ENCODE measurements at regions not wholly inside any gene's neighbourhood (a gene's known extent, or its start where the extent isn't known, plus 50 kb on each side); places are given as distances from the start of the nearest gene placed in this dataset.
A peak's percentile ranks its signal among the peaks of the same experiment; 100 is the strongest.

DNA sequence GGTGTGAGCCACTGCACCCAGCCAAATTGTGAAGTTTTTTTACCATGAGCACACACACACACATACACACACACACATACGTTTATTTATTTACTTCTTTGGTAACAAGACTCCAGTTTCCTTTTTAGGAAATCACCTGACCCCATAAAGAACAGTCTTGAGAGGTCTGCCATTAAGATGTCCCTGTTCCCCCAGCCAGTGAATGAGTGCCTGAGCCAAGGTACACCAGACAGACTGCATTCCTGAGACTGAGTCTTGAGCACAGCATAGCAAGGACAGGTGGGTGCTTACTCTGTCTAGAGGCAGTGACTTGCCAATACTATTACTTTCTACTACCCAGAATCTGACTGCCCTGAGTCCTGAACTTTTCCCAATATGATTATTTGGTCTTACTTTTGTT, 167.2 kb upstream of the SATB2 start:
- intact Hi-C loops (cut with micrococcal nuclease): no loop called here
- H3K27ac Mint-ChIP-seq: no peak overlapping the region
- H3K4me1 Mint-ChIP-seq (ENCODE audit: low read depth): no peaks in the 10 kb centered on the region
- no peak for DNase-seq
- H3K27me3 Mint-ChIP-seq (ENCODE audit: low read depth): peaks cover 4% of the 10 kb centered on the region
- H3K4me3 Mint-ChIP-seq: no peak overlapping the region
- CTCF ChIA-PET: no interaction called here
- no peaks in the 10 kb centered on the region for H3K9me3 Mint-ChIP-seq
- H3K36me3 Mint-ChIP-seq (ENCODE audit: low read depth): no peaks in the 10 kb centered on the region

DNA sequence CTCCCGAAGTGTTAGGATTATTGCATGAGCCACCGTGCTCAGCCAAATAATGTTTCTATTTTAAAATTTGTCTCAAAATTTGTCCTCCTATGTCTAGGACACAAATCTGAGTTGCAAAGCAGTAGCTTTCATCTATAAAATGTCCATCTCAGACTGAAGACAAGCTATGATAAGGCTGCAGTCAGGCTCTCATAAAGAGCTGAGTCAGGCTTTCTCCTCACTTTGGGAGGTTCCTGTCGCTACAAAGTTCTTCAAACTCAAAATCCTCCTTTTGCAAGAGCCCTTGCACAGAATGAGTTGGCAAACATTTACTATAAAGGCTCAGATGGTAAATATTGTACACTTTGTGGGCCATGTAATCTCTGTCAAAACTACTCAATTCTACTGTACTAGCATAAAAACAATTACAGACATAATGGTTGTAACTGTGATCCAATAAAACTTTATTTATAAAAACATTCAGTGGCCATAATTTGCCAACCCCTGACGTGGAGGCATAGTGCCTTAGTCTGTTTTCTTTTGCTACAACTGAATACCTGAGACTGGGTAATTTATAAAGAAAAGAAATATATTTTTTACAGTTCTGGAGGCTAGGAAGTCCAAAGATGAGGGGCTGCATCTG, 154.9 kb upstream of the SATB2 start:
- H3K4me1 Mint-ChIP-seq (ENCODE audit: low read depth): no peaks in the 10 kb centered on the region

GRCh38 chr2:199607914-199608313, 150.2 kb upstream of the SATB2 start:
- Mint-ChIP-seq H3K4me3 (no peak overlapping the region), H3K9me3 (no peaks in the 10 kb centered on the region), H3K27me3 (ENCODE audit: low read depth) (peaks cover 17% of the 10 kb centered on the region), H3K27ac (no peak overlapping the region), H3K4me1 (ENCODE audit: low read depth) (peaks cover 4% of the 10 kb centered on the region), H3K36me3 (ENCODE audit: low read depth) (no peaks in the 10 kb centered on the region)
- intact Hi-C loops (cut with micrococcal nuclease): no loop called here
- DNase-seq: no peak
- CTCF ChIA-PET: no interaction called here

More for the DNA sequence above, 154.9 kb upstream of the SATB2 start:
- Mint-ChIP-seq H3K36me3 (ENCODE audit: low read depth) (no peaks in the 10 kb centered on the region), H3K4me3 (no peak overlapping the region), H3K9me3 (no peaks in the 10 kb centered on the region), H3K27ac (no peak overlapping the region), H3K27me3 (ENCODE audit: low read depth) (peaks cover 16% of the 10 kb centered on the region)
- intact Hi-C loops (cut with micrococcal nuclease): no loop called here
- CTCF ChIA-PET: interaction anchor here (0.5 kb wide), 1 partner anchor 294 kb away, joined by 4 read pairs; no protein-coding TSS in a partner anchor
- no peak for DNase-seq

DNA sequence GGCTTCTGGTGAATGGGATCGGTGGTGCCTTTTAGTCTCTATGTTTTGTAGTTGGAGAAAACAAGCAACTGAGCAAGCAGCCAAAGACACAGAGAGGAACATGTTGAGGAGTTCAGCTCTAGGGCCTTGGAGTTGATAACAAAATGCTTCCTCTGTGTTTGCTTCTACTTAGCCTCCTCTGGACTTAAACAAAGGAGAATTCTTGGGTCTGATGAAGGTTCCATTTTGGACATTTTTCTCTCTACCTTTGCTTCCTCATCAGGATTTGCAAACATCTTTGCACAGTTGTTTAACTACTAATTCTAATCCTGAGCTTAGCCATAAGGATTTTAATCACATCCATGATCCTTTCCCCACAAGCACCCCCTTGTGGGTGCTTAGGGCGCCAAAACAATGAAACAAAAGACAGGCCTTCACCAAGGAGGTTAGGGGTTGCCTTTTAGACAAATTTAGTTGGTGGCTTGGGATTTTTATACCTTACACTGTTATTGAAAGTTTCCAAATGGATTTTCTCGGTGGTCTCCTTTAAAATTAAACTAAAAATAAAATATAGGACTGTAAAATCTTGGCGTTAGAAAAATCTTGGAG, 148.5 kb upstream of the SATB2 start:
- H3K4me1 Mint-ChIP-seq (ENCODE audit: low read depth): peaks cover 4% of the 10 kb centered on the region
- CTCF ChIA-PET: interaction anchor here (0.9 kb wide), 1 partner anchor 10 kb away, joined by 3 read pairs; no protein-coding TSS in a partner anchor
- peaks cover 9% of the 10 kb centered on the region for H3K27me3 Mint-ChIP-seq (ENCODE audit: low read depth)
- H3K4me3 Mint-ChIP-seq: no peak overlapping the region
- DNase-seq: no peak
- H3K9me3 Mint-ChIP-seq: no peaks in the 10 kb centered on the region
- H3K27ac Mint-ChIP-seq: no peak overlapping the region
- intact Hi-C loops (cut with micrococcal nuclease): no loop called here
- H3K36me3 Mint-ChIP-seq (ENCODE audit: low read depth): no peaks in the 10 kb centered on the region

DNA sequence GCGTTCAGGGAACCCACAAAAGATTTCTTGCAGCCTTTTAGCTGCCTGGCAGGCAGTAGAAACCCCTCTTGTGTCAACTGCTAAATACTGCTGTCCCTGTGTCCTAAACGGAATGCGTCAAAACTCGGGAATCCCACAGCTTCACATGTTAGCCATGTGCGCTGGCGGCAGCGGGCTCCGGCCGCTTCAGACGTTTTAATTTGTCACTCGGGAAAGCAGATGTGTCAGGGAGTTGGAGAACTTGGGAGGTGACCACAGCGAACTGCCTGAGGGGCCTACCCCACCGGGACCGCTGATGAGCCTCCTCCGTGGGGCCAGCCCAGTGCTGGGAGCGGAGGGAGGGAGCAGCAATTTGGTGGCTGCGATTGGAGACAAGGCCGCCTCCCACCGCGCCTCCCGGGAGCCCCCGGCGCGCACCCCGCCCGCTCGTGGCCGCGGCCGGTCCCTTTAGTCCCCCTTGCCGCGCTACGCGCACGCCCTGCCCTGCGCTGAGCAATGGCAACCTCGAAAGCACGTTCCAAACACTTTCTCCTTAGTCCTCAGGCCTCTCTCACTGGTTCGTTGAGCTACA, 146.1 kb upstream of the SATB2 start:
- peaks cover 4% of the 10 kb centered on the region for H3K4me1 Mint-ChIP-seq (ENCODE audit: low read depth)
- no peak for DNase-seq
- H3K27me3 Mint-ChIP-seq (ENCODE audit: low read depth): peaks cover 7% of the 10 kb centered on the region
- H3K36me3 Mint-ChIP-seq (ENCODE audit: low read depth): no peaks in the 10 kb centered on the region
- H3K4me3 Mint-ChIP-seq: no peak overlapping the region
- H3K9me3 Mint-ChIP-seq: no peaks in the 10 kb centered on the region
- CTCF ChIA-PET: no interaction called here
- intact Hi-C loops (cut with micrococcal nuclease): loop anchor here (5.0 kb wide), 1 partner anchor 133 kb away; no protein-coding TSS in a partner anchor
- H3K27ac Mint-ChIP-seq: no peak overlapping the region

- Mint-ChIP-seq H3K27me3 (ENCODE audit: low read depth) (peaks cover 11% of the 10 kb centered on the region), H3K9me3 (no peaks in the 10 kb centered on the region), H3K4me1 (ENCODE audit: low read depth) (peaks cover 4% of the 10 kb centered on the region), H3K4me3 (no peak overlapping the region), H3K27ac (no peak overlapping the region), H3K36me3 (ENCODE audit: low read depth) (no peaks in the 10 kb centered on the region)
- CTCF ChIA-PET: no interaction called here
- intact Hi-C loops (cut with micrococcal nuclease): loop anchor here (5.0 kb wide), 1 partner anchor 134 kb away; no protein-coding TSS in a partner anchor
- no peak for DNase-seq
Observed at GRCh38 chr2:199602896-199603717, 145.4 kb upstream of the SATB2 start.

DNA sequence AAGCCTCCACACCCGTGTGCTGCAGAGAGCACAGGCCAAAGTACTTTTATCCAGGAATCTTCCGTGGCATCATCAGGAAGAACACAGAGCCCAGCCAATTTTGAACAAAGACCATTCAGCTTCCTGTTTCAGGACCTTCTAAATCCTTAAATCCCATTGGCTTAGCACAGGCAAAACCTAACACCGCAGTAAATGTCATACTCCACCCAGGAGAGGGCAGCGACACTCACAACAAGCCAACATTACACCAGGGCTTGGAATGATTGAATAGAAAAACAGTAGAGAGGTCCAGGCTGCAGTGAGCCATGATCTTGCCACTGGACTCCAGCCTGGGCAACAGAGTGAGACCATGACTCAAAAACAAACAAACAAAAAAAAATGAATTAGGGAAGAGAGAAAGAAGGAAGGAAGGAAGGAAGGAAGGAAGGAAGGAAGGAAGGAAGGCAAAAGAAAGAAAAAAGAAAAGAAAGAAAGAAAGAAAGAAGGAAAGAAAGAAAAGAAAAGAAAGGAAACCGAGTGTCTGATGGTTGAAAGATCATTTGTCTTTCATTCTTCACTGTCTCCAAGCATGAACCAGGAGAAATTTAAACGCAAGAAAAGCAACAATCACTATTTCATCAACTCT, 144.6 kb upstream of the SATB2 start:
- H3K4me1 Mint-ChIP-seq (ENCODE audit: low read depth): peaks cover 4% of the 10 kb centered on the region
- H3K9me3 Mint-ChIP-seq: no peaks in the 10 kb centered on the region
- intact Hi-C loops (cut with micrococcal nuclease): loop anchor here (5.0 kb wide), 1 partner anchor 135 kb away; no protein-coding TSS in a partner anchor
- H3K27me3 Mint-ChIP-seq (ENCODE audit: low read depth): peaks cover 11% of the 10 kb centered on the region
- DNase-seq: peak; percentile 10
- no peak overlapping the region for H3K27ac Mint-ChIP-seq
- CTCF ChIA-PET: interaction anchor here (0.9 to 1.1 kb wide), 2 partner anchors 136 to 137 kb away, joined by 4 to 5 read pairs; no protein-coding TSS in a partner anchor
- H3K4me3 Mint-ChIP-seq: no peak overlapping the region
- no peaks in the 10 kb centered on the region for H3K36me3 Mint-ChIP-seq (ENCODE audit: low read depth)

DNA sequence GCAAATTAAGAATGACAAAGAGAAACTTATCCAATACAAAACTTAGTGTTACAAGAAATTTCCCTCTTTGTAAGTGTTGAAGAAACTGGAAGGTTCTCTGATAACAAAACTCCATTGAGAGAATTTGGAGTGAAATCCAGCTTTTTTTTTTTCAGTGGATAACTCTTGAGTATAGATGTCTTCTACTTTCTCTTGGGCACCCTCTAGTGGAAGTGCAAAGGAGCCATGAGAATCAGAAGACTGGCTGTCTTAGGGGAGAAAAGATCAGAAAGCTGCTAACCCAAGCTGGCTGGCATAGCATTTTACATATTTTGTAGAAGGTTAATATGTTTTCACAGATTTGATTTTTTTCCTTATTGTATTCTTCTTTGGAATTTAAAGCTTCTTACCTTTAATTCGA, 138.8 kb upstream of the SATB2 start:
- H3K4me1 Mint-ChIP-seq (ENCODE audit: low read depth): no peaks in the 10 kb centered on the region
- no peaks in the 10 kb centered on the region for H3K9me3 Mint-ChIP-seq
- CTCF ChIA-PET: interaction anchor here (0.6 to 1.0 kb wide), 6 partner anchors 10 to 494 kb away, joined by 3 to 6 read pairs (median 4); no protein-coding TSS in a partner anchor
- H3K36me3 Mint-ChIP-seq (ENCODE audit: low read depth): no peaks in the 10 kb centered on the region
- H3K27ac Mint-ChIP-seq: no peak overlapping the region
- DNase-seq: peak; percentile 8
- no peak overlapping the region for H3K4me3 Mint-ChIP-seq
- intact Hi-C loops (cut with micrococcal nuclease): loop anchor here (10.0 kb wide), 1 partner anchor 1282 kb away; no protein-coding TSS in a partner anchor
- peaks cover 8% of the 10 kb centered on the region for H3K27me3 Mint-ChIP-seq (ENCODE audit: low read depth)

DNA sequence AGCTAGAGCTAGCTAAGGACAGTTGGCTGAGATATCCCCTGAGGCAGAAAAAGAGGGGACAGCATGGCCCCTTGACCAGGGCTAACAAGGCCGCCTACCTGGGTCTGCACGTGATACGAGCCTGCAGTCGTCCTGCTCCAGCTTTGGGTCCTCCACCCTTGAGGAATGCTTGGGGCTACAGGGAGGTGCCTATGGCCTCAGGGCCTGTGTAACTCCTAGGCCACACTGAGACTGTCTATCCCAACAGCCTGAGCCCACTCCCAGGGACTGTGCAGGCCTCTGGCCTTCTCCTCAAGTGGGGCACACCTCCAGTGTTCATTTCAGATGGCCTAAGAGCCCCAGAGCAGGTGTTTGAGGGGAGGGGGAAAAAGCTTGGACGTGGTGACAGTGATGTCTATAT, 136.7 kb upstream of the SATB2 start:
- intact Hi-C loops (cut with micrococcal nuclease): loop anchor here (10.0 kb wide), 1 partner anchor 1280 kb away; no protein-coding TSS in a partner anchor
- DNase-seq: no peak
- Mint-ChIP-seq H3K27me3 (ENCODE audit: low read depth) (peaks cover 7% of the 10 kb centered on the region), H3K27ac (no peak overlapping the region), H3K4me1 (ENCODE audit: low read depth) (no peaks in the 10 kb centered on the region), H3K36me3 (ENCODE audit: low read depth) (no peaks in the 10 kb centered on the region), H3K4me3 (no peak overlapping the region), H3K9me3 (no peaks in the 10 kb centered on the region)
- CTCF ChIA-PET: no interaction called here

DNA sequence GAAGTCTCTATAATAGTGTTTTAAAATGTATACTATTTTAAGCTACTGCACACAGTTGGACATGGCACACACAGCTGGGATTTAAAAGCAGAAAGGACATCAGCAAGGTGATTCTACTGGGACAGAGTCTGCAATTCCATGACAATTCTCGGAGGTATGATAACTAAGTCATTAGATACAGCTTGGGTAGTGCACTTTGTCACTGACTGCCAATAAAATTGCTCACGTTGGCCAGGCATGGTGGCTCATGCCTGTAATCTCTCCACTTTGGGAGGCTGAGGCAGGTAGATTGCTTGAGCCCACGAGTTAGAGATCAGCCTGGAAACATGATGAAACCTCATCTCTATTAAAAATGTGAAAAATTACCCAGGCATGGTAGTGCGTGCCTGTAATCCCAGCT, 134.1 kb upstream of the SATB2 start:
- H3K27ac Mint-ChIP-seq: no peak overlapping the region
- no peaks in the 10 kb centered on the region for H3K36me3 Mint-ChIP-seq (ENCODE audit: low read depth)
- no peaks in the 10 kb centered on the region for H3K4me1 Mint-ChIP-seq (ENCODE audit: low read depth)
- intact Hi-C loops (cut with micrococcal nuclease): loop anchor here (10.0 kb wide), 1 partner anchor 1277 kb away; no protein-coding TSS in a partner anchor
- H3K27me3 Mint-ChIP-seq (ENCODE audit: low read depth): peaks cover 2% of the 10 kb centered on the region
- no peaks in the 10 kb centered on the region for H3K9me3 Mint-ChIP-seq
- CTCF ChIA-PET: no interaction called here
- DNase-seq: no peak
- H3K4me3 Mint-ChIP-seq: no peak overlapping the region

DNA sequence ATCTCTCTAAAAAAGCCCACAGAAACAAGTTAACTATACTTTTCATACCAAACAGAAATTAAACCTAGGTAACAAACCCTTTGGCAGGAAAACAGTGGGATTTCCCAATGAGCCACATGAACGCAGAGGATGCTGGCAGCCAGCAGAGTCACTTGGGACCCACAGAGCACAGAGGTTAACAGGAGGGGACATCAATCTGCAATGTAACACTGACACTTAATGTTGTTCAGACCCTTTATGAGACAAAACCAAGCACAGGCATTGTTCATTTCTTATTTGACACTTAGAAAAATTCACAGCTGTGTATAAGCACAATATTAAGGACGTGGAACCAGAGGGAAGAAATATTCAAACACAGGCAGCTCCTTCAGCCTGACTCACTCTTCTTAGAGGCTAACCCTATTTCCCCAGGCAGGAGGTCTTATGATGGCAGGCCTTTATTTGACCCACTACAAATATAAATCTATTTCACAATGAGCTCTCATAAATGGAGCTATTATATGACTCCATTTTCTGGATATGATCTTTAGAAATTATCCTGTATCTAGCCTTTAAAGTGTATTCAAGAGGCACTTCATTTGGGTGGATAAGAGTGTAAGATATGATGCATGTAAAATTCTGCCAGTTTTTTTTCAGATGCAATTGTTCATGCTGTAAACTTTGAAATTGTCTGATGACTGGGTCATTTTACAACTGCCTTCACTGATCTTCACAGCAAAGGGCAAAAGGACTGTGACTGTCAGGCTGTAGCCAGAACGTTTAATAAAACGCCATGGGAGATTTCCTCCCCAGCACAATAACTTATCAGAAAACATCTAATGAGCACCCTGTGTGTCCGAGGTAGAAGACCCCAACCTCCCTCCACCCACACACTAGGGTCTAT, 132.8 kb upstream of the SATB2 start:
- Mint-ChIP-seq H3K4me3 (no peak overlapping the region), H3K9me3 (no peaks in the 10 kb centered on the region), H3K36me3 (ENCODE audit: low read depth) (no peaks in the 10 kb centered on the region), H3K4me1 (ENCODE audit: low read depth) (no peaks in the 10 kb centered on the region), H3K27ac (no peak overlapping the region), H3K27me3 (ENCODE audit: low read depth) (peaks cover 2% of the 10 kb centered on the region)
- CTCF ChIA-PET: no interaction called here
- intact Hi-C loops (cut with micrococcal nuclease): loop anchor here (10.0 kb wide), 1 partner anchor 1276 kb away; no protein-coding TSS in a partner anchor
- no peak for DNase-seq
